H1 (cell line): ENCODE measurements at regions not wholly inside any gene's neighbourhood (a gene's known extent, or its start where the extent isn't known, plus 50 kb on each side); places are given as distances from the start of the nearest gene placed in this dataset.
A peak's percentile ranks its signal among the peaks of the same experiment; 100 is the strongest.

Experiments
- CTCF ChIA-PET: fragments of 300-600 bp; sonication (Branson Sonifier 250); formaldehyde crosslinking; loops from one replicate; lab custom pipeline; 2021; ENCODE audit not compliant: partially characterized antibody; lab: Charles Lee
- POLR2A ChIA-PET: fragments of 300-600 bp; sonication (Branson Sonifier 250); formaldehyde crosslinking; loops from one replicate; lab custom pipeline; 2021; ENCODE audit warnings: inconsistent platforms; ENCODE audit not compliant: partially characterized antibody; lab: Charles Lee
- DNase-seq, 2 experiments: peaks; one replicate each; pipeline versions ENCODE4 v3.0.0 to v3.0.0-alpha.2; 2010 to 2022; ENCODE audit warnings: low spot score in 2 of 2, low read depth in 1 of 2, mixed read lengths in 1 of 2
- FAIRE-seq: peaks from 2 replicates; lab custom pipeline; 2011; peaks lifted over from hg19 to GRCh38; lab: Jason Lieb, UNC
- H2AFZ ChIP-seq: 2 replicates; pipeline ENCODE4 v1.8.1; 2012; ENCODE audit warnings: low read length, inconsistent platforms
- H2AK5ac ChIP-seq: 2 replicates; pipeline ENCODE4 v1.6.1; 2013; ENCODE audit warnings: low read depth, low read length
- H2BK120ac ChIP-seq: replicated peaks from 2 replicates; pipeline ENCODE3; 2013; ENCODE audit warnings: low read depth, low read length, inconsistent platforms
- H2BK12ac ChIP-seq: 2 replicates; pipeline ENCODE4 v1.6.1; 2013; ENCODE audit warnings: low read depth, low read length
- H2BK15ac ChIP-seq: 2 replicates; pipeline ENCODE4 v1.6.1; 2013; ENCODE audit warnings: low read length
- H2BK20ac ChIP-seq: 2 replicates; pipeline ENCODE4 v1.6.1; 2013; ENCODE audit warnings: low read length
- H2BK5ac ChIP-seq: 2 replicates; pipeline ENCODE4 v1.6.1; 2013; ENCODE audit warnings: low read depth, low read length
- H3K14ac ChIP-seq: 2 replicates; pipeline ENCODE4 v1.6.1; 2013; ENCODE audit warnings: inconsistent platforms; ENCODE audit not compliant: insufficient read length
- H3K18ac ChIP-seq: 2 replicates; pipeline ENCODE4 v1.6.1; 2013; ENCODE audit warnings: low read length; ENCODE audit errors: extremely low read depth
- H3K23ac ChIP-seq: 2 replicates; pipeline ENCODE4 v1.6.1; 2013; ENCODE audit warnings: inconsistent platforms; ENCODE audit not compliant: insufficient read length
- H3K23me2 ChIP-seq: 2 replicates; pipeline ENCODE4 v1.6.1; 2013; ENCODE audit warnings: low read depth, low read length
- H3K27ac ChIP-seq: 2 replicates; pipeline ENCODE4 v1.6.1; 2011; ENCODE audit warnings: low read depth, low read length, inconsistent platforms
- H3K27me3 ChIP-seq, 4 experiments: replicated peaks in 1 of 4; 1 replicate in 1 of 4; 2 replicates in 3 of 4; pipeline versions ENCODE4 v1.6.1 to v1.8.1; 2011 to 2013; ENCODE audit warnings: low read length in 3 of 4, mild to moderate bottlenecking in 3 of 4, inconsistent platforms in 2 of 4, mixed read lengths in 2 of 4, moderate library complexity in 1 of 4; ENCODE audit not compliant: control insufficient read depth in 3 of 4, insufficient read depth in 3 of 4; ENCODE audit errors: extremely low read depth in 1 of 4
- H3K36me3 ChIP-seq, 4 experiments: 2 replicates each; pipeline versions ENCODE4 v1.6.1 to v1.8.1; 2011 to 2013; ENCODE audit warnings: mild to moderate bottlenecking in 4 of 4, low read length in 3 of 4, moderate library complexity in 2 of 4, control low read depth in 1 of 4, inconsistent platforms in 1 of 4; ENCODE audit not compliant: insufficient read depth in 4 of 4, control insufficient read depth in 2 of 4
- H3K4ac ChIP-seq: replicated peaks from 2 replicates; pipeline ENCODE3; 2013; ENCODE audit warnings: low read length, low read depth, mixed read lengths, inconsistent platforms; ENCODE audit not compliant: insufficient read length
- H3K4me1 ChIP-seq, 4 experiments: replicated peaks in 1 of 4; 1 replicate in 1 of 4; 2 replicates in 3 of 4; pipeline versions ENCODE4 v1.6.1 to v1.8.1; 2011 to 2013; ENCODE audit warnings: low read length in 3 of 4, inconsistent platforms in 2 of 4, mixed read lengths in 1 of 4; ENCODE audit not compliant: insufficient read depth in 4 of 4, control insufficient read depth in 3 of 4
- H3K4me2 ChIP-seq, 2 experiments: 2 replicates each; pipeline versions ENCODE4 v1.6.1 to v1.8.1; 2011 to 2013; ENCODE audit warnings: low read depth in 2 of 2, low read length in 2 of 2, control low read depth in 1 of 2, inconsistent platforms in 1 of 2, mild to moderate bottlenecking in 1 of 2; ENCODE audit not compliant: insufficient read depth in 1 of 2
- H3K4me3 ChIP-seq, 4 experiments: fragments of 200-600, 300-600 bp in 1 of 4; sonication (generic), shearing (Covaris generic), sonication (Bioruptor Twin) in 1 of 4; 2 replicates each; pipeline versions ENCODE4 v1.5.1 to v1.8.1; 2011 to 2016; ENCODE audit warnings: low read length in 4 of 4, low read depth in 3 of 4, control low read depth in 2 of 4, inconsistent platforms in 2 of 4, mild to moderate bottlenecking in 2 of 4, mixed read lengths in 1 of 4, moderate library complexity in 1 of 4; ENCODE audit not compliant: insufficient read depth in 2 of 4; ENCODE audit errors: extremely low read depth in 1 of 4
- H3K56ac ChIP-seq: replicated peaks from 2 replicates; pipeline ENCODE3; 2013; ENCODE audit warnings: low read depth, mild to moderate bottlenecking, mixed read lengths, low read length, inconsistent platforms; ENCODE audit not compliant: insufficient read length
- H3K79me1 ChIP-seq: 2 replicates; pipeline ENCODE4 v1.6.1; 2013; ENCODE audit warnings: low read depth, low read length, control low read depth
- H3K79me2 ChIP-seq, 2 experiments: 2 replicates each; pipeline versions ENCODE4 v1.6.1 to v1.8.1; 2012 to 2013; ENCODE audit warnings: low read length in 2 of 2, mild to moderate bottlenecking in 2 of 2, inconsistent platforms in 1 of 2; ENCODE audit not compliant: insufficient read depth in 2 of 2, control insufficient read depth in 1 of 2
- H3K9ac ChIP-seq, 4 experiments: replicated peaks in 1 of 4; 1 replicate in 1 of 4; 2 replicates in 3 of 4; pipeline versions ENCODE4 v1.6.1 to v1.8.1; 2011 to 2013; ENCODE audit warnings: low read depth in 3 of 4, low read length in 3 of 4, control low read depth in 2 of 4, mild to moderate bottlenecking in 2 of 4, moderate library complexity in 2 of 4, inconsistent platforms in 1 of 4; ENCODE audit errors: extremely low read depth in 1 of 4
- H3K9me3 ChIP-seq, 2 experiments: 2 replicates each; pipeline versions ENCODE4 v1.6.1 to v1.8.1; 2012 to 2013; ENCODE audit warnings: mild to moderate bottlenecking in 2 of 2, moderate library complexity in 2 of 2, control low read depth in 1 of 2, inconsistent platforms in 1 of 2, low read depth in 1 of 2, low read length in 1 of 2, mixed read lengths in 1 of 2; ENCODE audit not compliant: insufficient read depth in 2 of 2
- H4K20me1 ChIP-seq, 2 experiments: replicated peaks in 1 of 2; 2 replicates each; pipeline versions ENCODE3 to v1.8.1; 2011 to 2013; ENCODE audit warnings: inconsistent platforms in 2 of 2, low read length in 2 of 2, mild to moderate bottlenecking in 1 of 2; ENCODE audit not compliant: insufficient read depth in 2 of 2, control insufficient read depth in 1 of 2
- H4K5ac ChIP-seq: 2 replicates; pipeline ENCODE4 v1.6.1; 2013; ENCODE audit warnings: low read length, low read depth, mixed read lengths, inconsistent platforms; ENCODE audit not compliant: insufficient read length
- H4K8ac ChIP-seq: 2 replicates; pipeline ENCODE4 v1.8.0; 2013; ENCODE audit warnings: mild to moderate bottlenecking, moderate library complexity, low read length, inconsistent platforms; ENCODE audit not compliant: insufficient read depth; ENCODE audit errors: extremely low read depth
- H4K91ac ChIP-seq: replicated peaks from 2 replicates; pipeline ENCODE3; 2013; ENCODE audit warnings: low read length, mixed read lengths, inconsistent platforms; ENCODE audit not compliant: insufficient read length
- BACH1 ChIP-seq: IDR thresholded peaks from 2 replicates; pipeline ENCODE4 v1.6.1; 2012; ENCODE audit warnings: low read length, improper control_type of control experiment
- CHD1 ChIP-seq: IDR thresholded peaks from 2 replicates; pipeline ENCODE4 v1.6.1; 2012; ENCODE audit warnings: low read depth, low read length, improper control_type of control experiment
- EGR1 ChIP-seq: IDR thresholded peaks from 2 replicates; pipeline ENCODE4 v1.6.1; 2011; ENCODE audit warnings: low read depth, low read length, borderline replicate concordance
- FOSL1 ChIP-seq: IDR thresholded peaks from 2 replicates; pipeline ENCODE4 v1.6.1; 2011; ENCODE audit warnings: mild to moderate bottlenecking, low read depth, low read length, moderate library complexity; ENCODE audit not compliant: insufficient read depth
- GABPA ChIP-seq: IDR thresholded peaks from 2 replicates; pipeline ENCODE4 v1.6.1; 2011; ENCODE audit warnings: mild to moderate bottlenecking, low read length, moderate library complexity, borderline replicate concordance; ENCODE audit not compliant: insufficient read depth
- KDM1A ChIP-seq: fragments of 200-600, 300-600 bp; sonication (generic); IDR thresholded peaks from 2 replicates; pipeline ENCODE4 v1.7.1; 2016; ENCODE audit warnings: mild to moderate bottlenecking, low read length, borderline replicate concordance
- PHF8 ChIP-seq: fragments of 200-600 bp; sonication (generic); conservative IDR thresholded peaks from 2 replicates; pipeline ENCODE4 v1.7.1; 2012; ENCODE audit warnings: low read depth, mild to moderate bottlenecking, inconsistent platforms, low read length, moderate library complexity
- POU5F1 ChIP-seq: IDR thresholded peaks from 2 replicates; pipeline ENCODE4 v1.6.1; 2011; ENCODE audit warnings: low read depth, mild to moderate bottlenecking, low read length, moderate library complexity
- SP4 ChIP-seq: IDR thresholded peaks from 2 replicates; pipeline ENCODE4 v1.6.1; 2012; ENCODE audit warnings: low read length, inconsistent platforms
- TBP ChIP-seq: IDR thresholded peaks from 2 replicates; pipeline ENCODE4 v1.6.1; 2011; ENCODE audit warnings: low read depth, low read length, improper control_type of control experiment
- WGBS, 2 experiments: shearing (Covaris generic) in 1 of 2; methylation state at CpG; one replicate each; pipeline versions ENCODE4 v1.1.6 to v1.1.7; 2013 to 2015; ENCODE audit warnings: low lambda C conversion rate in 2 of 2, mixed read lengths in 2 of 2, inconsistent platforms in 1 of 2, low coverage in 1 of 2, missing lambda C conversion rate in 1 of 2; ENCODE audit not compliant: insufficient replicate concordance in 2 of 2, insufficient coverage in 1 of 2, insufficient read length in 1 of 2; ENCODE audit errors: extremely low coverage in 1 of 2, missing lambda C conversion rate in 1 of 2; 5-methylcytosine and 5-hydroxymethylcytosine counted together

DNA sequence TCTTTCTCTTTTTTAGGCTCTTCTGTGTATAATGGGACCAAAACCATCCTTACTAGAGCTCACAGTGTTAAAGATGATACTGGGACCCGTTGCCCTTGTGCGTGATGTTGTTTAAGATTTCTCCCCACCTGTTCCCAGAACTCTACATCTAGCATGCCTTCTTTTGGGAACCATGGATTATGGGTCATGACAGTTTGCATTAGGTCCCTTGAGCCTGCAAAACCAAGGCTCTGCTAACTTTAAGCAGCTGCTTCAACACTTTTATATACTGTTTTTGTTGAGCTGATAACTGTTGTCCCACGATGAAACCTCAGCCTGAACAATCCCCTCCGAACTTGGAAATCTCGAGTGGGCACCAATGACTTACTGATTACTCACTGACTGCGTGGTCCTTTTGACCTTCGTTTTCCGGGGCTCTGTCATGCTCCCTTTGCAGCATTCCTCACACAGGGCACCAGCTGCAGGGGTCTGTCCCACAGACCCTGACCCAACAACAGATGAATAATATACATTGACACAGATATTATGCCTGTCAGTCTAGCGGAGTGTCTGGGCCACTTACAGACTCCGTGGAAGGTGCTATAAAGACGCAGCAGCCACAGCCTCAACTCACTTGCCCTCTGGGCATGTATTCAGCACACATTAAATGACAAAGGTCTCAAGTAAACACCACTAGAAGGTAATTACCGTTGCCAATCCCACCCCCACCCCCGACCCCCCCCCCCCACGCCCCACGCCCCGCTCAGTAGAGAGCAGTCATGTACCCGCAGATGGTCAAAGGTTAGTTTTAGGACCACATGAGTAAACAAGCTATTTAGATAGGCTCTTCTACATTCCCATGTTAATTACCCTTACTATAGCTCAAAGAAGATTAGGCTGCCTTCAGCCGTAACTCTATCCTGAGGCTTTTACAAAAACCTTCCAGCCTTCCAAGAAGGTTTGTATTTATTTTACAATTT is 162.0 kb upstream of the WDFY3 start:
- Histone ChIP-seq H4K8ac (no peak overlapping the region), H4K20me1 (no peaks in the 10 kb centered on the region), H3K4ac (no peak overlapping the region), H3K79me2 (no peaks in the 10 kb centered on the region), H3K23ac (no peak overlapping the region), H2AFZ (peak overlapping the region; percentile 17; the same call in 1 of the 2 replicates), H4K5ac (peak overlapping the region; percentile 51), H2BK5ac (0 out of 2 replicates have a peak overlapping the region, but pooled peaks have one; percentile 30), H2BK15ac (0 out of 2 replicates have a peak overlapping the region, but pooled peaks have one; percentile 92), H2BK120ac (peak overlapping the region; percentile 22), H3K9ac (no peak overlapping the region), H3K27ac (no peak overlapping the region), H3K36me3 (no peaks in the 10 kb centered on the region), H3K27me3 (no peaks in the 10 kb centered on the region), H3K23me2 (no peaks in the 10 kb centered on the region), H3K14ac (no peak overlapping the region), H2AK5ac (no peak overlapping the region), H3K56ac (no peak overlapping the region), H2BK12ac (peak overlapping the region; percentile 87), H3K79me1 (no peaks in the 10 kb centered on the region), H3K4me1 (peaks cover 2 to 16% (median 10%) of the 10 kb centered on the region in 4 experiments; a peak in 5 of 7 replicates), H3K9me3 (0 out of 4 replicates have a peak, but pooled peaks cover 0 to 2% of the 10 kb centered on the region in 2 experiments), H3K18ac (peak overlapping the region; percentile 78), H2BK20ac (no peak overlapping the region; the same call in 1 of the 2 replicates), H4K91ac (no peak overlapping the region), H3K4me2 (peak overlapping the region; percentile 41 to 47; a peak in 3 of 4 replicates), H3K4me3 (no peak overlapping the region; a peak in 2 of 8 replicates)
- CTCF ChIA-PET = interaction anchor here (0.5 to 3.4 kb wide), 18 partner anchors 11 to 864 kb away, joined by 3 to 32 read pairs (median 3); no protein-coding TSS in a partner anchor
- DNase-seq (no peak), FAIRE-seq (no peak)
- POLR2A ChIA-PET = no interaction called here
- 75% methylated on average over 16 of the region's 18 CpGs; no CpG with 5 or more reads in 1 of the 2 experiments for WGBS, 2 experiments
- TF ChIP-seq TBP (no peak), EGR1 (no peak), KDM1A (no peak), GABPA (no peak), FOSL1 (no peak), PHF8 (no peak), CHD1 (no peak), POU5F1 (no peak), BACH1 (no peak), SP4 (no peak)
